ENCODE measurements at regions not wholly inside any gene's neighbourhood (a gene's known extent, or its start where the extent isn't known, plus 50 kb on each side); places are given as distances from the start of the nearest gene placed in this dataset.

DNA sequence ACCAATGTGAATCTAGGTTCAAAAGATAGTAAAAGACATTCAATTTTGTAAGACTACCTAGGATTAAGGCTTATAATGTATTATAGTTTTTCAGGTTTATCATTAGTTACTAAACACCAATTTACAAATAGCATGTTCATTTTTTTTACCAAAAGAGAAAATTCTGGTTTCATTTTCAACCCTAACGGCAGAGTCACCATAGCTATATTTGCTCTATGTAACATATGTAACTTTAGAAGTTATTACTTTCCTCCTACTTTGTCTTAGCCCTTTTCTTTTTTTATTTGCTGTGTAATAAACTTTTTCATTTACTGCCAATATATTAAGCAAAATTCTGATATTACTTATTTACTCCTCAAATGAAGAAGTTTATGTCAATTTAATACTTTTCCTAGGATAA lies 639.6 kb downstream of the ARAP2 start:
- no peak for DNase-seq

DNA sequence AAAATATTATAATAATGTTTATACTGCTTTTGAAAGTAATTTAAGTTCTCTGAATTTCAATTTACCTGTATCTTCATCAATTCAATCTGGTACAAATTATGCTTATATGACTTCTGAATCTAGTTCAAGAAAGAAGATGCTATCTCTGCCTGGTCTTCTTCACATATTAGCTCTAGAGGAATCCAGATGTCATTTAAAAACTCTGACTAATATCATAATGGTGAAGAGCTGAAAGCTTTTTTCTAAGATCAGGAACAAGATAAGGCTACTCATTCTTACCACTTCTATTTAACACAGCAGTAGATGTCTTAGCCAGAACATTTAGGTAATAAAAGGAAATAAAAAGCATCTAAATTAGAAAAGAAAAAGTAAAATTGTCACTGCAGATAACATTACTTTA lies 636.1 kb downstream of the ARAP2 start:
- no peak for DNase-seq

DNA sequence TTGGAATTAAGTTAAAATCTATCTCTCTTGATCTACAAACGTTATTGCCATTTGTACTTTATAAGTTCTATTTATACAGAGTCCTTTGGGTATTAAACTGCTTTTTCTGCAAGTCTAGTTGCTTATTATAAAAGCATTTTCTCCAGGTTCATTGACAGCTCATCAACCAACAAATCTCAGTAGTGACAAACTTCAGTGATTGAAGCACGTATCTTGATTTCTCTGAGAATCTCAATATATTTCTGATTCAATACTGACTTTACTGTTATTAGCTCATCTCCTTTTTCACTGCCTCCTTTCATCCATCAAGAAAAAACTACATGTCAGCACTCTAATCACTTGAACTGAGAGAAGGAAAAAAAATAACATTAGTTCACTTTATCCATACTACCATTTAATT lies 630.2 kb downstream of the ARAP2 start:
- DNase-seq: no peak

DNA sequence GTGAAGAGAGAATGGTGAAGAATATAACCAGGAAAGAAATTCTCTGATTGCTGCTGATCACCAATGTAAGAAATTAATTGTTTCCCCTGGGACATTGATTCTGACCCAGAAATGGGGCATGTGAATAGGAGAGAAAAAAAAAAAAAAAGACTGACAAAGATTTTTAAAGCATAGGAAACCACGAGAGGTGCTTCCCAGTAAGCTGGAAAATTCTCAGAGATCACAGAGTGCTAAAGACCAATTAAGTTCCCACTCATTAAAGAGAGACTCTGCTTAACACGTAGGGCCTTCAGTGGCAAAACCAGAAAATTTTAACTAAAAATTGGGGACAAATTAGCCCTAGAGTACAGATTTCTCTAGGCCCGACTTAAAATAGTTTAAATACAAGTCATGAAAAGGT lies 604.4 kb downstream of the ARAP2 start:
- DNase-seq: no peak

DNA sequence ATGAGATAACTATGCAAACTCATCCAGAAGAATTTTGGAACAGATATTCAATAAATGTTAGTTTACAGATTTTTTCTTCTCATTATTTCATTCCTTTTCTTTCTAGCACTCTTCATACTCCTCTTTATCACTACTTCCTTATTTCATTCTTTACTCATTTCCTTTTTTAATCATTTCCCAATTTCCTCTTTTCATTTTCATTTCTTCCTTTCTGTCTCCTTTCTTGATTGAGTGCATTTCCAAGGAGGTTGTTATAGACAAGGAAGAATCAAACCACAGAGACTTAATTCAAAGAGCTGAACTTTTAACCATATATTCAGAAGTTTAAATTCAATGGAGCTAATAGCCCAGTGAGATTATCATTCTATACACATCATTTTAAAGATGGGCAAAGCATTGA lies 600.7 kb downstream of the ARAP2 start:
- DNase-seq: no peak

DNA sequence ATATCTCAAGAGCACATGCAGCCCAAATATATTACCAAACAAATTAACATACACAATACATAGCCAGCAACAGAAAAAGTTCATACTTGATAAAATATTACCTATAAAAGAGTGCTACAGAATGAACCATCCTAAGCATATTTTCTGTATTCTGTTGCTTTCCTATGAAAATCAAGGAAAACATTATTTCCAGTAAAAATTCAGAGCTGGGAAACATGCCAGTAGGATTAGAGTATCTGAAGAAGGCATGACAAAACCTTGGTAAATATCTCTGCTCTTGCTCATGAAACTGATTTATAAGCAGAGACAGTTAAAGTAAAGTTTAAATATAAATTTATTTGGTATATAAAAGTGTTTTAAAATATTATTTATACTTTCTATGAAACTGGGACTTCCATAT lies 599.7 kb downstream of the ARAP2 start:
- DNase-seq: no peak

DNA sequence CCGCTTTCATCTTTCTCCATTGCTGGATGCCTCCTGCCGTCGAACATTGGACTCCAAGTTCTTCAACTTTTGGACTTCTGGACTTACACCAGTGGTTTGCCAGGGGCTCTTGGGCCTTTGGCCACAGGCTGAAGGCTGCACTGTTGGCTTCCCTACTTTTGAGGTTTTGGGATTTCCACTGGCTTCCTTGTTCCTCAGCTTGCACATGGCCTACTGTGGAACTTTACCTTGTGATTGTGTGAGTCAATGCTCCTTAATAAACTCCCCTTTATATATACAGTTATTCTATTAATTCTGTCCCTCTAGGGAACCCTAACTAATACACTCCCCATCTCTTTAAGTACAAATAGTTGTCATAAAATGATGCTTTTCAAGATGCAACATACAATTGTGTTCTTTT lies 595.3 kb downstream of the ARAP2 start:
- DNase-seq: no peak

DNA sequence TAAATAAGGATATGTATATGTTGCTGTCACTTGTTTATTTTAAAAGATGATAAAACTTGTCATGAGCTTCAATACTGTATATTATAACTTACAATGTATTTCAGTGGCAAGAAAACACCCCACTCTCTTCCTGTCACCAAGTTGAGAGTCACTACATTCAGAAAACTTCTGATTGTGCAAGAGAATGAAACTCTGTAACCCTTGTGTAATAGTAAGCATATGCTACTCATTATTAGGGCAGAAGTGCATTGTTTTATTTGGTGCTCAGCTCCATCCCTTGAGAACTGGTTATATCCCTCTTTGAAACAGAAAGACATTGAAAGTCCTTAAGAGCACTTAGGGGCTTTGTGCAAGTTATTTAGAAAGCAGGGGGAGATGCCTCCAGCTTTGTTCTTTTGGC lies 594.5 kb downstream of the ARAP2 start:
- DNase-seq: no peak

DNA sequence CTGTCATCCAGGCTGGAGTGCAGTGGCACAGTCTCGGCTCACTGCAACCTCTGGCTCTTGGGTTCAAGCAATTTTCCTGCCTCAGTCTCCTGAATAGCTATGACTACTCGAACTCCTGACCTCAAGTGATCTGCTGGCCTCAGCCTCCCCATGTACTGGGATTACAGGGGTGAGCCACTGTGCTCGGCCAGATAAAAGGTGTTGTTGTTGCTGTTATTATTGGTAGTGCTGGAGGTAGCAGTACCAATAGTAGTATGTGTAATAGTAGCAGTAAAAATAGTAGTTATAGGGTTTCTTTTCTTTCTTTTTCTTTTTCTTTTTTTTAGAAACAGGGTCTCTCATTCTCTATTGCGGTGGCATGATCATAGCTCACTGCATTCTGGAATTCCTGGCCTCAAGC lies 592.1 kb downstream of the ARAP2 start:
- no peak for DNase-seq

DNA sequence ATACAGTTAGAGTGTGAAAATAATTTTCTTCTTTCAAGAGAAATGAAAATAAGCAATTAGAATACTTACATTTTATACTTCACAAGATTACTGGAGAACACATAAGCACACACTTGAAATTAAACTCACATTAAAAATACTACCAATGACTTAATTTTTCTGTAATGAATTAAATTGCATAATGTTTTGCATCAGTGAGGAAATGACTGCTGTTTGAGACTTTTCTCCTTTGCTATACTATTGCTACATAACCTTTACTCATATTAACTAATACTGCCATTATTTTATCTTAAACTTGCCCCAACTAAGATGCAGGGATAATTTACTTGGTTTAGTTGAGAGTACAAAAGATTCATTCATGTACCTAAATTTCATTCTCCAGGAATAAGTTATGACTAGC lies 590.9 kb downstream of the ARAP2 start:
- no peak for DNase-seq

DNA sequence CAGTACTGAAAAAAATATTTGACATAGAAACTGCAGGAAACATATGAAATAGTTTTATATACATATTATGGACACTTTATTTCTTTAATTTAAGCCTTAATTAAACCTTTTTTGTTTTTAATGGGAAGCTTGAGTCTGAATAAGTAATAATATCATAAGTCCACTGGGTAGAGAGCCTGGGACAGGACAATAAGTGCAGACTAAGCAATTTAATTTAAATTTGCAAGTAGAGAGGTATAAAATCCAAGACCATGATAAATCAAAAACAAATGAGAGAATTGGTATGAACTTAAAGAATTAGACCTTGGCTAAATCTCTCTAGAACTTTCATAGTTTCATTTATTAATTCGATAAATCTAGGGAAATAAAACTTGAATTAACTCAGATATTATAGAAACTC lies 571.2 kb downstream of the ARAP2 start:
- no peak for DNase-seq

DNA sequence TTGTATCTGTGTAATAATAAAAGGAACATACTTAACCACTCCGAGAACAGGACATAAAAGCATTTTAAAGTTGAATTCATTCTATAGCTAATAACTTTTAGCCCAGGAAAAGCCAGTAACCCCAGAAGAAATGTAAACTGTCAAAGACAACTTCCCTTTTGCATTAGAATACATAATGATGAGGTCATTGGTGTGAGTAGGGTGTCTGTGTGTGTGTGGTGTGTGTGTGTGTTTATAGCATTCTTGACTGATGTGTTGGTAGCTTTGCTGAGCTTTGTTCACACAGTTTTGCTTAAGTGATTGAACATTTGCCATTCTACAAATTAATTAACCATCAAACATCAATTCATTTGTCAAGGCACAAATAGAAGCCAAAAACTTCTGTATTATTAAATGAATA lies 559.6 kb downstream of the ARAP2 start:
- DNase-seq: no peak

DNA sequence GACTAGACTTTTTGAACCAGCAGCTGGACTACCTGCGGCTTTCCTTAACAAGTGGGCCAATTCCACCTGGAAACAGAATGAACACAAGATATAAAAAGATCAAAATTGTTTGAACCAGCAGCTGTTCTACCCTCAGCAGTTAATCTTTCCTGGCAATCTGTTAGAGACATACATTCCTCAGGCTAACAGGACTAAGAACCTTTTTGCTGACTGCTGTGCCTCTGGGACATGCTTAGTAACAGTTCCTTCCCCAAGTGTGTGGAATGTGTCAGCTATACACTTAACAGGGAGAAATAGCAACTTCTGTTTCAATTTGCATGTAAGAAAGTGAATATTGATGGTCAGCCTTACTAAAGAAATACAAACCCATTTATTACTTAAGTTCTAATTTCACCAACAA lies 554.4 kb downstream of the ARAP2 start:
- no peak for DNase-seq

DNA sequence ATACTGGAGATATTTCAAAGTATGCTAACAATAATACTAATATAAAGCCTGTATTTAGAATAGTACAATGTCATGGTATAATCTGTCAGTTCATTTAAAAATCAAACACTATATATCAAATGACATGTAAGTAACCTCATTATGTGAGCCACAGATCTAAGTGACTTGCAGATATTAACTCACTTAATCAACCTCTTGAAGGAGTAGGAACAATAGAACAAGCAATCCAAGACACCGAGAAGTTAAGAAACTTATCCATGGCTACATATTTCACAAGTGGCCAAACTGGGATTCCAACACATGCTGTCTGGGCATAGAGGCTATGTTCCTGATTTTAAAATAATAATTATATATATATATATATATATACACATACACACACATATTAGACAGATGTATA lies 554.0 kb downstream of the ARAP2 start:
- no peak for DNase-seq

DNA sequence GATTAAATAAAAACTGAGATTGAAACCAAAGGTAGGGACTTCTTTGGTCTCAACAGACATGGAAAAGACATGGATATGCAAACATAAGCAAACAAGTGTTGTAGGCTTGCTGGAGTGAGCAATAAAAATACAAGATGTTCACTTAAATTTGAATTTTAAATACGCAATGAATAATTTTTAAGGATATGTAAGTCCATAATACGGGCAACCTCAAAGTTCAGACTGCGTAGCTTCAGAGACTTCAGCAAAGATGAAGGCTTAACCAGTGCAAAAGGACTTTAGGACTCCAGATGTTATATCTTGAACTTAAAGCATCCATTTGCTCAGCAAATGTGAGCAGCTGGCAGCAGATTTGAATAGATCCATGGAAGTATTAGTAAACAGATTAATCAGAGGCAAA lies 549.3 kb downstream of the ARAP2 start:
- no peak for DNase-seq

DNA sequence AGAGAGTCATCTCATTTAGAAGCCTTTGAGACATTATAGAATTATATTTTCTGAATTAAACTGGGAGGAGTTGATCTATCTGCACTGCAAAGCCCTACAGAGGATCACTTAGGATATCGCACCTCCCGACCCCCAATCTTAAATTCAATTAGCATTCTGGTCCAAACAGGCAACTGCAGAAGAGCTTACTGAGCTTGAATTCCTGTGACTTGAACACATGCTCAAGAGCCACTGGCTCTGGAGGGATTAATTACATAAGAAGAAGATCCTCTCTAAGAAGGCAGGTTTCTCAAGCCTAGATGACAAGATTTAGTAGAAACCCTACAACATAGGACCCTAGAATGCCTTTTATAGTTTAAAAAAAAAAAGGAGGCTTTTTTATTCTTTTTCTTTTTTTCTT lies 548.9 kb downstream of the ARAP2 start:
- DNase-seq: no peak

DNA sequence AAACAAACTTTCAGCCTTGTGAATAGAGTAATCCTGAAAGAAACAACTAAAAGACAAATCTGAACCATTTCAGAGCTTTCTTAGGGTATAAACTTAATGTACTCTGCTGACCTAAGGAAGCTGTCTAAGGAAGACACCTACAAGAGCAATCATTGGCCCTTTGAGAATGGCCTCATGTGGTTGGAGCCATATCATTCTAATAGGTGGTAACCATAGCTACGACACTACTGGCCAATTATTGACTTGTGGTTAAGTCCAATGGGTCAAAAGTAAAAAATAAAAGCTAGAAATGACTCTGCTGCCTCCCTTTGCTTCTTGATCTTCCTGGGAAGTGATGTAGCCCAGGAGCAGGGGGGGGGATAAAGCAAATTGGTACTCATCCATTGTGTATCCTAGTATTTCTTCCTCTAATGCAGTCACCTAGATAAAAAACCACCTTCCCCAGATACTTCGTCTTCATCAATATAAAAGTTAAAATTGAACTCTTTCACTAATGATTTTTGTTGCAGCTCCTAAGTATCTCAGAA lies 547.0 kb downstream of the ARAP2 start:
- no peak for DNase-seq

DNA sequence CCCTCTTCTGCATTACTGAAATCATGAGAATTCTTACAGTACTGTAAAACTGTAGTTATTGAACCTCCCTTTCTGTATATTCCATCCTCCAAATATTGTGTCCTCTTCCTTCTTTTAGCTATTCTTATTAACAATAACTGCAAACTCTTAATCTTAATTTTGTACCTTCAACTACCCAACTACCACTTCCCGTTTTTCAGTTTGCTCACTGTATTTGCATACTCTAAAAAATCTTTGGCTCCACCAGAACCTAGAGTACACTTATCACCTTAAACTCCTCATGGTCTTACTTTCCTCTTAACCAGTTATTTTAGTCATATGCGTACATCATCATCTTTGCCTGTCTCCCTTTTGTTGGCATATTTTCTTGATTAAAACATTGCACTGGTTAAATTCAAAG lies 543.7 kb downstream of the ARAP2 start:
- DNase-seq: no peak

DNA sequence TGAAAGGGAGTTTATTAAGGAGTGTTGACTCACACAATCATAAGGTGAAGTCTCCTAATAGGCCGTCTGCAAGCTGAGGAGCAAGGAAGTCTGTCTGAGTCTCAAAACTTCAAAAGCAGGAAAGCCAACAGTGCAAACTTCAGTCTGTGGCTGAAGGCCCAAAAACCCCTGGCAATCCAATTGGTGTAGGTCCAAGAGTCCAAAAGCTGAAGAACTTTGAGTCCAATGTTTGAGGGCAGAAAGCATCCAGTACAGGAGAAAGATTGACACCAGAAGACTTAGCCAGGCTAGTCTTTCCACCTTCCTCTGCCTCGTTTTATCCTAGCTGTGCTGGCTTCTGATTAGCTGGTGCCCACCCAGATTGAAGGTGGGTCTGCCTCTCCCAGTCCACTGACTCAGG lies 535.2 kb downstream of the ARAP2 start:
- no peak for DNase-seq

DNA sequence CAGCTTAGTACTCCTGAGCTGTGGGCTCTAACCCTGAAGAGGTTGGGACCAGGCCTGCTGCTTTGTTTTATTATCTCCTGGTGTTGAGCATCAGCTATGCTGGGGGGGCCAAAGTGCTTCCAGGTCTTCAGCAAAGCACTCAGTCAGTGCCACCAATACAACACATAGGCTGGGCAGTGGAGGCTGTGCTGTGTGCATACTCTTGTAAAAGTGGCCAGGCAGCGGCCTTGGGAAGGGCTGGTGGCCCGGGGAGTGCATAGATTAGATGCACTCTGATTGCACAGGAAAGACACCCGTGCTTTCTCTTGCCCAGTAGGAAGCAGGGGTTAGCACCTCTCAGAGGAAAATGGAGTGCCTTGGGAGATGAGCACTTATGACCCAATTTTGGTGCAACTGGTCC lies 534.0 kb downstream of the ARAP2 start:
- DNase-seq: no peak

DNA sequence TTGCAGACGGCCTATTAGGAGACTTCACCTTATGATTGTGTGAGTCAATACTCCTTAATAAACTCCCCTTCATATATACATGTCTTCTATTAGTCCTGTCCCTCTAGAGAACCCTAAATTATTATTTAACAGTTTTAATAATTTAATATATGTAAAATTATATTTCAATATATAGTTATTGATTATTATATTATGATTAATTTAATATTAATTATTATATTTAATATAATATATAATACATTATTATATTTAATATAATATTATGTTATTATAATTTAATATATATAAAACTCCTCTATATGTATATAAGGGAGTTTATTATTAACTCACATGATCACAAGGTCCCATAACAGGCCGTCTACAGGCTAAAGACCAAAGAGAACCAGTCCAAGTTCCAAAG lies 533.2 kb downstream of the ARAP2 start:
- no peak for DNase-seq

DNA sequence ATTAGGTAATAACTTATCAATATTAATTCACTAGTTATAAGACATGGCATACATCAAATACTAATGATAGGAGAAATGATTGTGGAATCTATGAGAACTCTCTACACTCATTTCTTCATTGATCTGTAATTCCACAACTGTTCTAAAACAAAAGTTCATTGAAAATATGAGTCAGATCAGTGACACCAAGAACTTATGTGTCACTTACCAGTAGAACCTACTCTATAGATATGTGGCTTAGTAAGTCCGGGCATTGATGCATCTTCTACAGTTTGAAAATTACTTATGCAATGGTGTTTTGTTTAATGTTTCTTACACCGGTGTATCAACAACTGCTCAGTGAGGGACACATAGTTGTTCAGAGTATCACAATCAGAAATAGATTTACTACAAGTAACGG lies 520.3 kb downstream of the ARAP2 start:
- DNase-seq: no peak

DNA sequence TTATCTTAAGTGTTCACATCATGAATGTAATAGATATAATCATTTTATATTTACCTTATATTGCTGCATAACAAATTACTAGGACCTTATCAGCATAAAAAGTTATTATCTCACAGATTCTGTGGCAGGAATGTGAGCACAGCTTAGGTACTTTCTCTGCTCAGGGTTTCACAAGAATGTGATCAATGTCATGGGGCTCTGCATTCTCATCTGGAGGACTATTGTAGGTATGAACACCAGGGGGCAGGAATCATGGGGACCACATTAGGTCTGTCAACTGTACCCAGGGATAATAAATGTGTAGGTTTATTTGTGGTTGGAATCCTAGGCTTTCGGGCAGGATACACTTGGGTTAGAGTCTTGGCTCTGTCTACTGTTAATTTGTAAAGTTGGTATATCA lies 519.2 kb downstream of the ARAP2 start:
- DNase-seq: no peak

DNA sequence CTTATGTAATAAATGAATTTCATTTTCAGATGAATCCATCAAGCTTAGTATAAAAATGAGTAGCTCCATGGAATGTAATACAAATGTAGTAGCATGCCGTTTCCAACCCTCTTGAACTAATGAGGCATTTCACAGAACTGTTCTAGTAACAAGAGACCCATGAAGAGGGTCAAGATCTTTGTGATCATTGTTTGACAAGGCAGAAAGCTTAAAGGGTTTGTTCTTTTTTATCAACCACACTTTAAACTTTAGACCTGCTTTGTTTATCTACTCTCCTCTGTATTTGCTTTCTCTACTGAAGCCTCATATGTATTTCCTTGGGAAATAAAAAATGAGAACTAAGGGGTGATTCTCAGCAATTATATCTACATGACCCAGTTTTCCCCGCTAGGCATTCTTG lies 513.9 kb downstream of the ARAP2 start:
- no peak for DNase-seq

DNA sequence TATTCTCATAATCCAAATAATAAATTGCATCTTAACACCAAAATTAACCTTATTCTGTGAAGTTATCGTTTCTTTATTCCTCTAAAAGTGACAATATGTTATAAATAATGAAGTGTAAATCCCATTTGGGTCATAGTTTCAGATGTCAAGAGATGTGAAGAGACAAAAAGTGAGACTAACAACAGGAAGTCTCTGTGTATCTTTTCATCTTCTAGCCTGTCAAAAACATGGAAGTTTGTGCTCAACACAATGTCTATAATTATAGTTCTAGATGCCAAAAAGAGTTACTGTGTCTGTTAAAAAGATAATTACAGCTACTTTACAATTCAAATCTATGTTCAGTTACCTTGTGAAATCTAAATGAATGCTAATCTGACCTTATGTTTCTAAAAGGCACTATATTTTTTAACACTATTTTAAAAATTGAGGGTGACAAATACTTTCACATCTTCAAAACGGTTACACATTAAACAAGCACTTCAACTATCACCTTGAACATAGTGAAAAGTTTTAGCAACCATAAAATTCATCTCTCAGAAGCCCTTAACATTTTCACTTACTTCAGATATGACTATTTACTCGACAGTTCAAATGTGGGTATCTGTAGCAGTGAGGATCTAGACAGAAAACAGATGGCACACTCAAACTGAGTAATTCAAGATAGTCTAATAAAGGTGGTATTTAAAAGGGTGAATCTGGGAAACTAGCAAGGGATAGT lies 509.8 kb downstream of the ARAP2 start:
- no peak for DNase-seq

DNA sequence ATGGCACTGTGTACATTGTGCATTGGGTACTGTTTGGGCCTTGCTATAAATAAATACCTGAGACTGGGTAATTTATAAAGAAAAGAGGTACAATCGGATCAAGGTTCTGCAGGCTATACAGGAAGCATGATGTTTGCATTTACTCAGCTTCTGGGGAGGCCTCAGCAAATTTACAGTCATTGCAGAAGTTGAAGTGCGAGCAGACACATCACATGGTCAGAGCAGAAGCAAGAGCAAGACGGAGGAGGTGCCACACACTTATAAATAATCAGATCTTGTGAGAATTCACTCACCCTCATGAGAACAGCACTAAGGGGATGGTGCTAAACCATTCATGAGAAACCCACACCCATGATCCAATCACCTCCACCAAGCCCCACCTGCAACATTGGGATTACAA lies 505.0 kb downstream of the ARAP2 start:
- DNase-seq: no peak

All from stimulated activated CD8-positive, alpha-beta memory T cell treated with anti-CD3 and anti-CD28 coated beads, Interleukin-4, amount 100 ng/mL, for 48 hours (primary cell).